Progenitor cell of endocrine pancreas (in vitro differentiated cells): ENCODE measurements at regions not wholly inside any gene's neighbourhood (a gene's known extent, or its start where the extent isn't known, plus 50 kb on each side); places are given as distances from the start of the nearest gene placed in this dataset.

Experiments
- DNase-seq: peaks from one replicate; pipeline ENCODE4 v3.0.0; 2021; ENCODE audit warnings: low spot score; ENCODE audit not compliant: unreplicated experiment
- H3K27ac Mint-ChIP-seq: 2 replicates; pipeline ENCODE4 v1.8.0; 2021; ENCODE audit warnings: mild to moderate bottlenecking, moderate library complexity, mixed read lengths
- H3K27me3 Mint-ChIP-seq: 2 replicates; pipeline ENCODE4 v1.8.0; 2021; ENCODE audit warnings: mixed read lengths
- H3K36me3 Mint-ChIP-seq: 2 replicates; pipeline ENCODE4 v1.8.0; 2022; ENCODE audit warnings: mixed read lengths; ENCODE audit not compliant: insufficient read depth
- H3K4me1 Mint-ChIP-seq: 2 replicates; pipeline ENCODE4 v1.8.0; 2021; ENCODE audit warnings: low read depth, mixed read lengths
- H3K4me3 Mint-ChIP-seq: 2 replicates; pipeline ENCODE4 v1.8.0; 2021; ENCODE audit warnings: low read depth, mild to moderate bottlenecking, moderate library complexity, mixed read lengths
- H3K9me3 Mint-ChIP-seq: 2 replicates; pipeline ENCODE4 v1.8.0; 2021; ENCODE audit warnings: low read depth, mixed read lengths
- TF ChIP-seq, protein P1 (sequence below): fragments of 200-600 bp; sonication (generic); IDR thresholded peaks from one replicate; pipeline ENCODE4 v1.5.0; 2021; ENCODE audit warnings: antibody characterized with exemption, mild to moderate bottlenecking; ENCODE audit not compliant: unreplicated experiment

DNA sequence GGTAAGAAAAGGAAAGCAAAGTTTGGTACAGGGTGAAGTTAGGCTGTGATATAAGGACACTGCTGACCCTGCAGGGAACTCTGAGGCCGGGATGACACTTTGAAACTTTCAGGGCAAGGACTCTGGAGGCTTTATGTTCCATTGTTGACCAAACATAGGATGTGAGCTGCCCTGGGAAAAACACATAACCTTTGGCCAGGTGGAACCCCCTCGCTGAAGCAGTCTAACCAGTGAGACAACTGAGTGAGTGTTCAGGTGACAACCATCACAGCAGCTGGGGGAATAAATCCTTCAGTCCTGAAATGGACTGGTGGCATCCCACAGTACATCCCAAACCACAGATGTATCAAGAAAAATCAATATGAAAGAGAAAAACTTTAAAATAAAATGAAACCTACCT lies 280.9 kb upstream of the CDH2 start:
- Mint-ChIP-seq H3K4me1 (peaks cover 8% of the 10 kb centered on the region), H3K36me3 (no peaks in the 10 kb centered on the region), H3K27ac (no peak overlapping the region), H3K9me3 (no peaks in the 10 kb centered on the region), H3K4me3 (no peak overlapping the region), H3K27me3 (no peaks in the 10 kb centered on the region)
- TF ChIP-seq, protein P1, sequence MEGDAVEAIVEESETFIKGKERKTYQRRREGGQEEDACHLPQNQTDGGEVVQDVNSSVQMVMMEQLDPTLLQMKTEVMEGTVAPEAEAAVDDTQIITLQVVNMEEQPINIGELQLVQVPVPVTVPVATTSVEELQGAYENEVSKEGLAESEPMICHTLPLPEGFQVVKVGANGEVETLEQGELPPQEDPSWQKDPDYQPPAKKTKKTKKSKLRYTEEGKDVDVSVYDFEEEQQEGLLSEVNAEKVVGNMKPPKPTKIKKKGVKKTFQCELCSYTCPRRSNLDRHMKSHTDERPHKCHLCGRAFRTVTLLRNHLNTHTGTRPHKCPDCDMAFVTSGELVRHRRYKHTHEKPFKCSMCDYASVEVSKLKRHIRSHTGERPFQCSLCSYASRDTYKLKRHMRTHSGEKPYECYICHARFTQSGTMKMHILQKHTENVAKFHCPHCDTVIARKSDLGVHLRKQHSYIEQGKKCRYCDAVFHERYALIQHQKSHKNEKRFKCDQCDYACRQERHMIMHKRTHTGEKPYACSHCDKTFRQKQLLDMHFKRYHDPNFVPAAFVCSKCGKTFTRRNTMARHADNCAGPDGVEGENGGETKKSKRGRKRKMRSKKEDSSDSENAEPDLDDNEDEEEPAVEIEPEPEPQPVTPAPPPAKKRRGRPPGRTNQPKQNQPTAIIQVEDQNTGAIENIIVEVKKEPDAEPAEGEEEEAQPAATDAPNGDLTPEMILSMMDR: no peak
- no peak for DNase-seq

DNA sequence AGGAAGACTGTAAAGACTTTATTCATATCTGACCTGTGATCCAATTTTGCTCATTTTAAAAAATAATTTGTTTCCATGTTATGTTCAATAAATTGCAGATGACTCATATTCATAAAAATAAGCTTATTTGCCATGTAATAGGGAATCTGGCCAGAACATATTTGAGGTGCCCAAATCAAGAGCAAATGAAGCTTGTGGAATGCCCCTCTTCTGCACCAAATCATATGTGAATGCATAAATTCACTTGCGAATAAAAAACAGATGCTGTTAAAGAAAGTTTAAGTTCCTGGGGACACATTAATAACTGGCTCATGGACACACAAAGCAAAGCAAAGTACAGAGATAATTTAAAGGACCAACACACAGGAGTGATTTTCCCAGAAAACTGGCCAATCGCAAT lies 279.0 kb upstream of the CDH2 start:
- Mint-ChIP-seq H3K36me3 (no peaks in the 10 kb centered on the region), H3K4me3 (no peak overlapping the region), H3K27me3 (no peaks in the 10 kb centered on the region), H3K27ac (no peak overlapping the region), H3K4me1 (peaks cover 10% of the 10 kb centered on the region), H3K9me3 (no peaks in the 10 kb centered on the region)
- TF ChIP-seq, protein P1: no peak
- DNase-seq: no peak

DNA sequence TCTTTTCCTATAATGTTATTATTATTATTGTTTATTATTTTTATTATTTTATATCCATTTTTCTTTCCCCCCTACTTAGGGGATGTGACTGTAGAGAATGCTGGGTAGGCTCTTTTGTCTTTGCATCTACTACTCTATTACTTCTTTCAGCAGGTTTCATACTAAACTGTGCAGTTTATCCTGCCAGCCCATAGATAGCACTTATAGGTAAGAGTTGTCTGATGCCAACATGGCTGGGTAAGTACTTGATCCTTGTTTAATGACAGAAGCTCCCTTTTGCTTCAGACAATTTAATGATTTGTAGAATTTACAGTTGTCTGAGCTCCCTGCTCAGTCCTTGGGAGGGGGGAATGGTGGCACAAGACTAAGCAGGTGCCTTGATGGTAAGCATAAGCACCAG lies 262.9 kb upstream of the CDH2 start:
- peaks cover 17% of the 10 kb centered on the region for H3K9me3 Mint-ChIP-seq
- no peak overlapping the region for H3K27ac Mint-ChIP-seq

DNA sequence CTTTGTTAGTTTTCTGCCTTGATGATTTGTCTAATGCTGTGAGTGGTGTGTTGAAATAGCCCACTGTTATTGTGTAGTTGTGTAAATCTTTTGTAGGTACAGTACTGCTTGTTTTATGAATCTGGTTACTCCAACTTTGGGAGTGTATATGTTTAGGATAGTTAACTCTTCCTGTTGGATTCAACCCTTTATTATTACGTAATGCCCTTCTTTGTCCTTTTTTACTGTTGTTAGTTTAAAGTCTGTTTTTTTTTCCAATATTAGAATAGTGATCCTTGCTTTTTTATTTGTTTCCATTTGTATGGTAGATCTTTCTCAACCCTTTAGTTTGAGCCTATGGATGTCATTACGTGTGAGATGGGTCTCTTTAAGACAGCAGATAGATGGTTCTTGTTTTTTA lies 261.5 kb upstream of the CDH2 start:
- DNase-seq: no peak
- H3K4me3 Mint-ChIP-seq: no peak overlapping the region
- peaks cover 17% of the 10 kb centered on the region for H3K9me3 Mint-ChIP-seq
- H3K27me3 Mint-ChIP-seq: no peaks in the 10 kb centered on the region
- H3K36me3 Mint-ChIP-seq: peaks cover 2% of the 10 kb centered on the region
- H3K27ac Mint-ChIP-seq: no peak overlapping the region
- H3K4me1 Mint-ChIP-seq: no peaks in the 10 kb centered on the region
- TF ChIP-seq, protein P1: no peak

More for the DNA sequence above, 262.9 kb upstream of the CDH2 start:
- Mint-ChIP-seq H3K27me3 (no peaks in the 10 kb centered on the region), H3K36me3 (peaks cover 2% of the 10 kb centered on the region), H3K4me1 (no peaks in the 10 kb centered on the region), H3K4me3 (no peak overlapping the region)
- TF ChIP-seq, protein P1: no peak
- no peak for DNase-seq

DNA sequence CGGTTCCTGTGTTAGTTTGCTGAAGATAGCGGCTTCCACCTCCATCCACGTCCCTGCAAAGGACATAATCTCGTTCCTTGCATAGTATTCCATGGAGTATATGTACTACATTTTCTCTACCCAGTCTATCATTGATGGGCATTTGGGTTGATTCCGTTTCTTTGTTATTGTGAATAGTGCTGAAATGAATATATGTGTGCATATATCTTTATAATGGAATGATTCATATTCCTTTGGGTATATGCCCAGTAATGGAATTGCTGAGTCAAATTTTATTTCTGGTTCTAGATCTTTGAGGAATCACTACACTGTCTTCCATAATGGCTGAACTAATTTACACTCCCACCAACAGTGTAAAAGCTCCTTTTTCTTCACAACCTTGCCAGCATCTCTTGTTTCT lies 255.4 kb upstream of the CDH2 start:
- peaks cover 2% of the 10 kb centered on the region for H3K36me3 Mint-ChIP-seq
- H3K4me1 Mint-ChIP-seq: no peaks in the 10 kb centered on the region
- H3K9me3 Mint-ChIP-seq: peaks cover 16% of the 10 kb centered on the region
- no peaks in the 10 kb centered on the region for H3K27me3 Mint-ChIP-seq
- H3K27ac Mint-ChIP-seq: no peak overlapping the region
- no peak for DNase-seq
- no peak overlapping the region for H3K4me3 Mint-ChIP-seq
- TF ChIP-seq, protein P1: no peak
